ENCODE measurements at regions not wholly inside any gene's neighbourhood (a gene's known extent, or its start where the extent isn't known, plus 50 kb on each side); places are given as distances from the start of the nearest gene placed in this dataset.

DNA sequence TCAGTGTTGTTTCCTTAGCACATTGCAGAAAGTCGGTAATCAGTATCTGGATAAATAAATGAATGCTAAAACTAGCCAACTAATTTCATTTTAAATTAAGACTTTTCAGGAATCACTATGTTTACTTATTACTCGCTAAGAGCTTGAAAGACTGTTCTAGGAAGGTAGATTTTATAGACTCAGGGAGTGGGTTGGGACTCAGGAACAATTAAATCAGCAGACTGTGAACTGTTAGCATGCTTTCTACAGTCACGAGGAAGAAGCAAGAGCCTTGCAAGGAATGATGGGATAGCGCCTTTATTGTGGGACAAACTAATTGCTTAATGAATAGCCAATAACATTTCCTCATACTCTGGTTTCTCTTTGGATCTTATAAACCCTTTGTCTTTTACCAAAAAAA is 183.2 kb upstream of the AADAT start:
- no peak for DNase-seq
- Histone ChIP-seq H3K27me3 (no peaks in the 10 kb centered on the region), H3K4me1 (no peaks in the 10 kb centered on the region), H3K9me3 (no peaks in the 10 kb centered on the region), H3K4me3 (no peak overlapping the region), H3K27ac (no peak overlapping the region), H3K36me3 (replicated peaks in 1 of 2; ENCODE audit: insufficient read depth in 1 of 2, low read depth in 2 of 2) (no peaks in the 10 kb centered on the region)
- no peak for ATAC-seq
- intact Hi-C loops (cut with DNase I): no loop called here
- TF ChIP-seq POLR2A (IDR thresholded peaks at IDR 0.05): no peak
- TF ChIP-seq, protein P1, sequence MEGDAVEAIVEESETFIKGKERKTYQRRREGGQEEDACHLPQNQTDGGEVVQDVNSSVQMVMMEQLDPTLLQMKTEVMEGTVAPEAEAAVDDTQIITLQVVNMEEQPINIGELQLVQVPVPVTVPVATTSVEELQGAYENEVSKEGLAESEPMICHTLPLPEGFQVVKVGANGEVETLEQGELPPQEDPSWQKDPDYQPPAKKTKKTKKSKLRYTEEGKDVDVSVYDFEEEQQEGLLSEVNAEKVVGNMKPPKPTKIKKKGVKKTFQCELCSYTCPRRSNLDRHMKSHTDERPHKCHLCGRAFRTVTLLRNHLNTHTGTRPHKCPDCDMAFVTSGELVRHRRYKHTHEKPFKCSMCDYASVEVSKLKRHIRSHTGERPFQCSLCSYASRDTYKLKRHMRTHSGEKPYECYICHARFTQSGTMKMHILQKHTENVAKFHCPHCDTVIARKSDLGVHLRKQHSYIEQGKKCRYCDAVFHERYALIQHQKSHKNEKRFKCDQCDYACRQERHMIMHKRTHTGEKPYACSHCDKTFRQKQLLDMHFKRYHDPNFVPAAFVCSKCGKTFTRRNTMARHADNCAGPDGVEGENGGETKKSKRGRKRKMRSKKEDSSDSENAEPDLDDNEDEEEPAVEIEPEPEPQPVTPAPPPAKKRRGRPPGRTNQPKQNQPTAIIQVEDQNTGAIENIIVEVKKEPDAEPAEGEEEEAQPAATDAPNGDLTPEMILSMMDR (IDR thresholded peaks at IDR 0.05): no peak
- WGBS, 2 donors: 54 to 73% methylated on average over 4 of the region's 4 CpGs

DNA sequence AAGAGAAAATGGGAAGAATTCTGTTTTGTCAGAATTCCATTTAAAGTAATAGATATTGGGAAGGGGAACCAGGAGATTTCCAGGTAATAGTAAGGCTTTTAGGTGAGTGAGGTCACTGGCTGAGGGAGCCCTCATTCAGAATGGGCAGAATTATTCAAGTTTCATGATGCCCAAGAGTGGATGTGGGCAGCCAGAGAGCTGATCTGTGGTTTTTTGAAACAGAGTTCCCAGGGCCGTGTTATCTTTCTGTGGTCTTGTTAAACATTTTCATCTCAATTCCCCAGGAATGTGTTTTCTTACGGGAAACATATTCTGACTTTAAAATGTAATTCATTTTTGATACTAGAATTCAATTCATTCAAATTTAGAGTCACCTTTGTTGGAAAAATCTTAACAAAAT is 182.0 kb upstream of the AADAT start:
- Histone ChIP-seq H3K4me1 (no peaks in the 10 kb centered on the region), H3K27ac (no peak overlapping the region), H3K27me3 (no peaks in the 10 kb centered on the region), H3K4me3 (no peak overlapping the region), H3K36me3 (replicated peaks in 1 of 2; ENCODE audit: insufficient read depth in 1 of 2, low read depth in 2 of 2) (no peaks in the 10 kb centered on the region), H3K9me3 (no peaks in the 10 kb centered on the region)
- intact Hi-C loops (cut with DNase I): no loop called here
- DNase-seq: no peak
- ATAC-seq: no peak
- TF ChIP-seq, protein P1 (IDR thresholded peaks at IDR 0.05): no peak
- TF ChIP-seq POLR2A (IDR thresholded peaks at IDR 0.05): no peak
- WGBS, 2 donors: 47 to 53% methylated on average over 2 of the region's 2 CpGs

DNA sequence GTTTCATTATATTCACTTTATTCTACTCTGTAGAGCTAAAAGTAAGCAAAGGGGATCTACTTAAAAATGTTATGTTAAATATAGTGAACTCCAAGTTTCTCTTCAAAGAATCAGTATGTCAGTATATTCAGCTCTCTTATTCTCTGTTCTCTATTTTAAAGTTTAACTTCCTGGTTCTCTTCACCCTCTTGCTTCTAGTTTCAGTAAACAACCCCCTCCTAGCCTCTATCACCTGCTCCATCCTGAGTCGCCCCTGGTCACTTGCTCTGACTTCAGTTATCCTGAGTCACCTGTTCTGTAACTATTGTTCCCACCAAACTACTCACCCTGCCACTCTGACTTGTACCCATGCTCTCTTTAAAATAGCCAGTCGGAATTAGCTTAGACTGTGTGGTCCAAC is 180.9 kb upstream of the AADAT start:
- no peak for DNase-seq
- WGBS, 2 donors: 43 to 47% methylated on average over 2 of the region's 2 CpGs
- Histone ChIP-seq H3K4me1 (no peaks in the 10 kb centered on the region), H3K36me3 (replicated peaks in 1 of 2; ENCODE audit: insufficient read depth in 1 of 2, low read depth in 2 of 2) (no peaks in the 10 kb centered on the region), H3K9me3 (no peaks in the 10 kb centered on the region), H3K27me3 (no peaks in the 10 kb centered on the region), H3K4me3 (no peak overlapping the region), H3K27ac (no peak overlapping the region)
- TF ChIP-seq POLR2A (IDR thresholded peaks at IDR 0.05): no peak
- TF ChIP-seq, protein P1 (IDR thresholded peaks at IDR 0.05): no peak
- intact Hi-C loops (cut with DNase I): no loop called here
- ATAC-seq: no peak

DNA sequence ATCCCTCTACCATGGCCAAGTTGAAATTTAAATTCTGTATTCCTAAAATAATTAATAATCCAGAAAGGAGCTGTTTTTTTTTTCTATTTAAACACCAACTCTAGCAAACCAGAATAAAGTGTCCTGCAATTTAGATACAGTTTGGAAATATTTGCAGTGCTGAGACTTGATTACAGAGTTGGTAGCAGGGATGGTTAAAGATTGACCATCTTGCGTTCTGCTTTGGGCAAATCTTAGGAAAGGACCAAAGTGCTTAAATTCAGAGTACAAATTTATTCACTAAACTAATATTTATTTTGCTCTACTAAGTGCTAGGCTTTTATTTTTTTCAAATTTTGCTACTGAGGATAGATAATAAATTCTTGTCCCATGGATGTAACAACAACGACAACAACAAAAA is 180.2 kb upstream of the AADAT start:
- no peaks in the 10 kb centered on the region for H3K9me3 ChIP-seq

DNA sequence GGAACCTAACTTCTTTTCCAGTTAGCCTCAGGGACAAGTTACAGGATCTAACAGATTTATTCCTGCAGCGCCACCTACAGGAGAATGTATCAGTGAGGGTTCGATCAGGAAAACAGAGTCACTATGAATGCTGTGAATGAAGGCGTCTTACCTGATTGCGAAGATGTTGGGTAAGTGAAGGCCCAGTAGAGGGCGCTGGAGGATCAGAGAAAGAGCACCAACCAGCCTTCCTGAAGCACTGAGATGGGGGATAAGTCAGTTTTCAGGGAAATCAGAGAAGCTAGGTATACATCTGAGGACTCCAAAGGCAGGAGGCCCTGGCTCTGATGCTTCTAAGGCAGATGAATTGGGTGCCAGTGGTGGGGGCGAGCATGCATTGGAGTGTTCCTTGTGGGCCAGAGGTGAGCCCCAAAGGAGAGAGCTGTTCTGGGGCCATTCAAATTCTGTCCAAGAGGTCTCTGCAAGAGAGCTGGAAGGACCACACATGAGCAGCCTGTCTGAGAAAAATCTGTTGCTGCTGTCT is 169.9 kb upstream of the AADAT start:
- WGBS, 2 donors: 8 to 9% methylated on average over 6 of the region's 6 CpGs
- no peaks in the 10 kb centered on the region for H3K4me1 ChIP-seq
- no peak for TF ChIP-seq POLR2A (IDR thresholded peaks at IDR 0.05)
- TF ChIP-seq, protein P1 (IDR thresholded peaks at IDR 0.05): peak; percentile 28 to 97 (median 79)
- ATAC-seq: peak; percentile 98
- no peak overlapping the region for H3K4me3 ChIP-seq
- intact Hi-C loops (cut with DNase I): loop anchor here (10.0 kb wide), 1 partner anchor 595 kb away; no protein-coding TSS in a partner anchor
- peak; percentile 81 to 88 (median 84) for DNase-seq
- H3K27ac ChIP-seq: no peak overlapping the region
- H3K36me3 ChIP-seq (replicated peaks in 1 of 2; ENCODE audit: insufficient read depth in 1 of 2, low read depth in 2 of 2): no peaks in the 10 kb centered on the region
- H3K9me3 ChIP-seq: no peaks in the 10 kb centered on the region
- no peaks in the 10 kb centered on the region for H3K27me3 ChIP-seq

More for the DNA sequence above, 180.2 kb upstream of the AADAT start:
- no peaks in the 10 kb centered on the region for H3K36me3 ChIP-seq (replicated peaks in 1 of 2; ENCODE audit: insufficient read depth in 1 of 2, low read depth in 2 of 2)
- 45 to 55% methylated on average over 2 of the region's 2 CpGs for WGBS, 2 donors
- intact Hi-C loops (cut with DNase I): no loop called here
- DNase-seq (no peak), ATAC-seq (no peak)
- no peak overlapping the region for H3K4me3 ChIP-seq
- no peaks in the 10 kb centered on the region for H3K27me3 ChIP-seq
- no peak for TF ChIP-seq POLR2A (IDR thresholded peaks at IDR 0.05)
- TF ChIP-seq, protein P1 (IDR thresholded peaks at IDR 0.05): no peak
- H3K27ac ChIP-seq: no peak overlapping the region
- H3K4me1 ChIP-seq: no peaks in the 10 kb centered on the region

Measured in body of pancreas (tissue), 4 donors.